Amygdala (tissue), 56 donors: ENCODE measurements at regions not wholly inside any gene's neighbourhood (a gene's known extent, or its start where the extent isn't known, plus 50 kb on each side); places are given as distances from the start of the nearest gene placed in this dataset.

Experiments
- DNase-seq, 56 donors: peaks; one replicate each; lab custom pipeline; 2025; lab: John Stamatoyannopoulos, UW

DNA sequence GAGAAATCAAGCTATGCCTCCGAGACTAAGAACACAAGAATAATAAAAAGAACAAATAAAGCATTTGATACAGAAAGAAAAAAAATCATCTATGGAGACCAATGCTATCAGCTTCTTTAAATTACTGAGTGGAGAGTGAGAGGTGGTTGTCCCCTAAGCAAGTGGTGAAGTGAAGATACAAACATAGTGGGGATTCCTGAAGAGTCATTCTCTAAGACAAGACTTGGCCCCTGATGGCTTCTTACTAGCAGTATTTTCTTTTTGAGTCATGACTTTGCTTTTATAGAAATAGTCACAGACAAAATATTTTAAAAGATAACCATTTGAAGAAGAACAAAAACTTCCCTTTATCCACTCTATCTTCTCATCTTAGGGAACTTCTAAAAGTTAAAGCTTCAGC, 261.4 kb upstream of the PRDM1 start:
- DNase-seq = no peak

DNA sequence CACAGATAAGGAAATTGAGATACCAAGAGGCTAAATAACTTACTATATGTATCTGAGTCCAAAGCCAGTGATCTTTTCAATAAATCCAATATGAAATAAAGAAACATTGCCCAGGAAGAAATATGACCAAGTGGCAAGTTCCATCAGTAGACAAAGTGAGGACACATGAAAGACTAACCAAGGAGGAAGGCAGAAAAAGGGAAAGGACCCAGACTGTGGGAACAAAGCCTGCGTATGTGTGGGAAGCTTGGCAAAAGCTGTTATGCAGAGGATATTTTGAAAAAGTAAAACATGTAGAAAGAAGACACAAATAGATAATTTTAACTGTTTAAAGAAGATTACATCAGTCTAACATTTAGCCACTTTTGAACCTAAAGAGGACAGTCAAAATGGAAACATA, 264.4 kb upstream of the PRDM1 start:
- no peak for DNase-seq

DNA sequence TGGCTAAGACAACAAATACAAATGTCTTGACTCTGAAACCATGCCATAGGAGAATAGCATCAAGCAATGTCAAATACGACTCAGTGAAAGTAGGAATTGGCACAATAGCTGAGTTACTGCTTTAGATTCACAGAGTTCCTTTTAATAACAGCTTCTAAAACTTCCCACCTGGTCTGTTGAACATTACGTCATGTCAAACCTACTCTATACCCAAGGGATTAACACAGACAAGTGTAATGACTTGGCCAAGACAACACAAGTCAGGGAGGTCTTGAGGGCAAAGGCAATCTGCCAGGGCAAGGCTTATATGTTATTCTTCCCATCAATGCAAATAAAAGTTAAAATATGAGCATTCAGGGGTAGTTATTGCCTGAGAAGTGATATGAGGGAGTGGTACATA, 265.1 kb upstream of the PRDM1 start:
- DNase-seq = no peak

DNA sequence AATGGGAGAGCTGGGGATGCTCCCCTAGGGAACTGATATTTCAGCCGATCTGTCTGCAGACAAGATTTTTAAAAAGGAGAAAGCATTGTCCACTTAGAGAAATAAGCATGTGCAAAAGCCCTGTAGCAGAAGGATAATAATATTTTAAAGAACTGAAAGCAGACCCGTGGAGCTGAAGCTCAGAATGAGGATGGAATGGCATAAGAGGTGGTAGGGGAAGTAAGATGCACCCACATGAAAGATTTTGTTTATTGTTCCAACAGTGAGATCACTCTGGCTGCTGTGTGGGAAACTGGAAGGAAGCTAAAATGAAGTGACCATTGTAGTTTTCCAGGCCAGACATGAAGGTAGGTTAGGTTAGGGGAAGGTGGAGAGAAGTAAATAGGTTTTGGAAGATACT, 266.4 kb upstream of the PRDM1 start:
- no peak for DNase-seq

DNA sequence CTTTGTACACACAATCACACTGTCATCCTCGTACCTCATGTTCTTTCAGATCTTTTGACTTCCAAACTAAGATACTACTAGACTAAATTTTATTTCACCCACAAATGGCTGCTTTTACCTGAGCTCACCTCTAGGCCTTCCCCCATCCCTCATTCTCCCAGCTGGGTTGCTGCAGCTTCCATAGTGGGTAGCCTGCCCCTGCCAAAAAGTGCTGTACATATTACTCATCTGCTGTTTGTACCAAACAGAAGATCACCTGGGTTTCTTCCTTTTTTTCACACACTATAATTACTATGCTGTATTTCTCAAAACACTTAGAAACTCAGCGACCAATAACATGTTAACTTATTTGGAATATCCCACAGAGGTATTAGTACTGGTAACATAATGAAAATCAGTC, 267.6 kb upstream of the PRDM1 start:
- no peak for DNase-seq

DNA sequence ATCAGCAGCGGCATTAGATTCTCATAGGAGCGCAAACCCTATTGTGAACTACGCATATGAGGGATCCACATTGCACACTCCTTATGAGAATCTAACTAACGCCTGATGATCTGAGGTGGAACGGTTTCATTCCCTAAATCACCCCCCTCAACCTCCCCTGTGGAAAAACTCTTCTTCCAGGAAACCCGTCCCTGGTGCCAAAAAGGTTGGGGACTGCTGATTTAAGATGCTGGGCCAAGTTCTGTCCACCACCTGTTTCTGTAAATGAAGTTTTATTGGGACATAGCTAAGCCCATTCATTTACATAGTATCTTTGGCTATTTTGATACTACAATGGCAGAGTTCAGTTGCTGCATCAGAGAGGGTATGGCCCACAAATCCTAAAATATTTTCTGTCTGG, 268.2 kb upstream of the PRDM1 start:
- no peak for DNase-seq

DNA sequence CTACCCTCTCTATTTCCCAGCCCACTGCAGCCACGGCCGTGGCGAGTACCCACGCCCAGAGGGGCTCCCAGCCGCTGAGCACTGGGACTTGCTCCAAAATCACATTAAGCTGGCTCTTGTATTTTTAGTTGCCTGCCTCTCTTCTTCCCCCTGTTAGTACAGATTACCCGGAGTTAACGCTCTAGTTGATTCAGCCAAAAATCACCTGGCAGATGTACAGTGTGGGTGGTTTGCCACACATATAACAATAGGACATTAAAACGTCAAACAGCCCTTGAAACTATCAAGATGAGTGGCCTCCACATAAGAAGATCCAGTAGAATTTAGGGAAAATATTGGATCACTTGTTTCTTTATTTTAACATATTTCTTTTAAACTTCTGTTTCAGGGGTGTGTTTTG, 268.8 kb upstream of the PRDM1 start:
- no peak for DNase-seq

DNA sequence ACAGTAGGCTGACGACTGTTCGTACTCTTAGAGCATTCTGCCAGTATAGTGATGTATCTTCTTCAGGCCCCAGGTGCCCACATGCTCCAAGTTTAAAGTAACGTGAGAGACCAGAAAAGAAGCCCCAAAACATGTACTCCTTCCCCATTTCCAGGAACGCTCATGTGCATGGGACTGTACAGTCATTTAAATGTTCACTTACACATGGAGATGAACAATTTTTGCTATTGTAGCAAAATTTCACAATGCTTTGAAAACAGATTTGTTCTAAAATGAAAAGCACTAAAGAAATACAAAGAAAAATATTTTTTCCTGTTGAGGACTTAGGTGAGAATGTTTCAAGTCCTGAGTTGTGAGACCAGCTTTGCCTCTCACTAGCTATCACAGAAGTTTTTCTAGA, 269.3 kb upstream of the PRDM1 start:
- no peak for DNase-seq

DNA sequence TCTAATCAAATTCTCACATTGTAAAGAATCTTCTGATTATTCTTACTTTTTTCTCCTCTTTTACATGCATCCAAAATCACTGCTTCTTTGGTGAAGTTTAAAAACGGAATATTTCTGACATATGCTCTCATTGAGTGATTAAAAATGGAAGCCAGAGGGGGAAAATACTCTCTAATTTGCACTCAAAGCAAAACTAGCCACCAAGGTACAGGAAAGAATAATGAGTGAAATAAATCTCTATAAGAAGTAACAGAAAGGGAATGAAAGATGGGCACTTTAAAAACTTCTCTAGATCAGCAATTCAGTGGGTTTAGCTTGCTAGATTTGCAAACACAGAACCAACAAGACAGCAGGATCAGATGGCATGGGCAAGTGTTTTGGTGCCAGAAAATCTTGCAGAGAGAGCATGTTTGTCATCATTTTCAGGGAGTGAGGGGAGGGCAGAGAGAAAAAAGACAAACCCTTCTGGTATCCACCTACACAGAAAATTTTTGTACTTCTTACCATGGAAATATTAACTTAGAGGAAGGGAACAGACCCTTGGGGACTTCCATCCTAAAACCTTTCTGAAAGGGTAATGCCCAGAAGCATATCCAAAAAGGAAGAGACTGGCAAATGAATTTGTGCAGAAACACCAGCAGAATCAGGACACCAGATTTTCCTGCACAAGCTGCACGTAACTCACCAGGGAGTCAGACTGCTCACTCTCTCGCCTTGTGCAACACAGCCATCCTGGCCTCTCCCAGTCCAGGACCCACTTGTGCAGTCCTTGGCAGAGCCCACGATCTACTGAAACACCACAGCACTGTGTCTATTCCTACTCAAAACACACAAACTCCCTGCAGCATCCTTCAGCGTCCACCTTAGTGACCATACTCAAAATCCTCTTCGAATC, 270.2 kb upstream of the PRDM1 start:
- DNase-seq = no peak

DNA sequence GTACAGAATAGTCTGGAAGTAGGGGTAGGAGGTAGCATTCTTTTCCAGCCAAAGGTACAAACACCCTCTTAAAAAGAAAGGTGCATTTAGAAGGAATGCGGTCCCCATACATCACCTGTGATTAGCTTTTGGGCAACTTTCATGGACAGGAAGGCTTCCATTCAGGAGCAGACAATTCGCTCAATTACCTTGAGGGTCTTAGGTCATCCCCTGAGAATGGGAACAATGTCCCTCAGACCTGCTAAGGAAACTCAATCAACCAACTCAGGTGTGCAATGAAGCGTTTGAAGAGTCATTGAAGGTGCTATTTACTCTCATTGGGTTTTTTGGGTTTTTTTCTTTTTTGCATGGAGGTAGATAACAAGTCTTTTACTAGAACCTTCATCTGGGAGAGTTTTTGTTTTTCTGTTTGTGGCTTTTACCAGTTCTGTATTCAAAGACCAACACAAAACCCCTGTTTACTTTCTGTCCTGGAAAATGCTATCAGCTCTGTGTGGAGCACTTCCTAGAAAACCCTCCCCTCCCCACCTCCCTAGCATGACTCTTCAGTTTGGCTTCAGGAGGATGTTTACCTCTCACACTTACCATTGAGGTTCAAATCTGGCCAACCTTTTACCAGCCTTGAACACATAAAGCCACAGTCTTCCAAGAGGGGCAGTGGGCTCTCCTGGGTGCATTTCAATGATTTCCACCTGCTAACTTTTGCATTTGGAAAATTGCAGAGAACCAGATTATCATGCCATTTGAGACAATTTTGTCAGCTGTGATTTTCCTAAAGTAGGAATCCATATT, 271.2 kb upstream of the PRDM1 start:
- no peak for DNase-seq

DNA sequence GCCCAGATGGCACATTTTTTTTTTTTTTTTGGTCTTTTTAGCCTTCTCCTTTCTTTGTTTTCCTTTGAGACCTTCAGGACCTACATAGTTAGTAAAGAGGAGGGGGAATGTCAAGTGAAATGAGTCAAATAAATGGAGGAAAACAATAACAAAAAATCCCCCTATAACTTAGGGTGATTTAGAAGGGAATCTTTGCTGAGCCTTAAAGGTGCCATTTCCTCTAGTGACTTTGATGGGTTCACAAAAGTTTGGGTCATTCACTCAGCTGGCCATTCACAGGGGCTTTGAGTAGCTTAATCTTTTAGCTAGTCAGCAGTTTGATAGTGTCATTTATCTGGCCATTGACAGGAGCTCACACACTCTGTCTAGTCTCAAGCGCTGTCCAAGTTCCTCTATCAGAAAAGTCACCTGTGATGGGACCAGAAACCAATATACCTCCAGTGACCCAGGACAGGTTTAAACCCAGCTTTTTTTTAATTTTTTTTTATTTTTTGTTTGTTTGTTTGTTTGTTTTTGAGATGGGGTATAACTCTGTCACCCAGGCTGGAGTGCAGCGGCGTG, 275.1 kb upstream of the PRDM1 start:
- DNase-seq = no peak

DNA sequence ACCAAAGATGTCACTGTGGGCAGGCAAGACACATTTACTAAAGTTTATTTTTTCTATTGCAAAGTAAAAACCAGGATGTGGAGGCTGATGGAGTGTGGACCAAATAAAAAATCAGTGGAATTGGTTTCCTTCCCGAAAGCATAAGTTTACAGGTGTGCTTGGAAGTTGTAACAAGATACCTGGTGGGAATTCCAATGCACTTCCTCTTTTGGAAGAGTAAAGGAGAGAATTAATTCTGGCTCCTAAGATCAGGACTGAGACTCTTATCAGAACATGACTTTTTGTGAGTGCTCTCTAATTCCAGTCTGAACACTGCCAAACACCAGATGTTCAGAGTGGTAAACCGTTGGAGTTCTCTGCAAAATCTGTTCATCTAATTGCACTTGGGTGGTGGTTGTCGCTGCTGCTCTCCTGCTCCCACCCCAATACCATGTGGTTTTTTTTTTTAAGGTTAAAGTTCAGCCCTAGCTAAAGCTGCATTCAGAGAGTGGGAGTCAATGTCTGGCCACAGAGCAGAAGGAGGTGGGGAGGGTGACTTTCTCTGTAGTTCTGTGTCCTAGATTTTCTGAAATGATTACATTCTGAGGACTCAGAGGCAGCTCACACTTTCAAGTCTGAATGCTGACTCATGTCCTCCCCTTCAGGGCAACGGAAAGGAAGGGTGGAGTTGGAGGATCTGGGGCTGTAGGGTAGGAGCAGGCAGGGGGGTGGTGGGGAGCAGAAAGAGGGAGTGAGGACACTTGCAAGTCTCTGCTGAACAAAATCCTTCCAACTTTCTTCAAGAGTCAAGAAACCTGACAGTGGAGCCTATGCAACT, 275.8 kb upstream of the PRDM1 start:
- DNase-seq = peak in 2 of 56 donors; percentile 10 to 13

DNA sequence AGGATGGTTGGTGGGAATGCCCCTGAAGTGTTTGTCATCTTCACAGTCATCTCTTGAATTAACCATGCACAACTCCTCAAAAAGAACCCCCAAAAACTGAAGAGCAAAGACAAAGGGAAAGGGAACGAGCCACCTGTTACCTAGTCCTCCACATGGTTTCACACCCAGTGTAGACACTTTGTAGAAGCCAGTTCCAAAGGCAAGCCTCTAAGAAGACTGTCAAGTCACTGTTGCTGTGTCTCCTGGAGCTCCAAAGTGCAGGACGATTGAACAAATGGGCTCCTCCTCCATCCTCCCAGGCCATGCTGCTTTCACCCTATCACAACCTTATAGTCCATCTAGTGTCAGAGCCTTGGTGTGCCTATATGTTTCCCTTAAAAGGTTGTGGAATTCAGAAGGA, 277.6 kb upstream of the PRDM1 start:
- DNase-seq = no peak

DNA sequence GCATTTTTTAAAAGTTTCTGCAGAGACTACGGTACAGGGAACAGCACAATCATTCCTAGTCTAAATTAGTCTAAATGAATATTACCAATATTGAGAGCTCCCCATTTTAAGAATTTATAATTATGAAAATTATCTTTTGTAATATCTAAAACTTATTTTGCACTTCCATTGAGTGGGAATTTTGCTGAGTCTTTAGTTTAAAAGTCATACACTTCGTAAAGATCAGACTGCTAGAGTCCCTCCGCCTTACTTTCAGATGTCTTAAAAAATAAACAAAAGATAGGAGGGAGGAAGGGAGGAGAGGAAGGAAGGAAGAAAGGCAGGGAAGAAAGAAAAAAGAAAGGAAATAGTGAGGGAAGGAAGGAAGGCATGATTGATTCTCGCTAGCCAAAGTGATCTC, 278.2 kb upstream of the PRDM1 start:
- no peak for DNase-seq

DNA sequence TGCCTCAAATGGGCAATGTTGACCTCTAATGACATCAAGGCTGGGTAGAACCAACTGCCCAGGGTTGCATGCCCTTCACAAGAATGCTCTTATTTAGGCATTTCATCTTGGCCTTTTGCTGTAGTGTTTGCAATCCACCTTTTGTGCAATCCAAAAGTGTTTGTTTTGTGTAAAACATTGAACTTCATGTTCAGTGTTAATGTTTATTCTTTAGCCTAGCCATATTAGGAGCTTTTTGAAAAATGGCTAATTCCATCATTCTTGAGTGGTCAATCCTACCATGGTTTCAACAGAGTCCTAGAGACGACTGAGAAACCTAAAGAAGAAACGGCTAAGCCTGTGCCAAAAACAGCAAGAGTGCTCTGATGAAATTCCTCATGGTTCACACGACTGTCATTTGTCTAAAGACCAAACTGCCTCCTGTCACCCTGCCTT, 279.6 kb upstream of the PRDM1 start:
- DNase-seq = no peak

DNA sequence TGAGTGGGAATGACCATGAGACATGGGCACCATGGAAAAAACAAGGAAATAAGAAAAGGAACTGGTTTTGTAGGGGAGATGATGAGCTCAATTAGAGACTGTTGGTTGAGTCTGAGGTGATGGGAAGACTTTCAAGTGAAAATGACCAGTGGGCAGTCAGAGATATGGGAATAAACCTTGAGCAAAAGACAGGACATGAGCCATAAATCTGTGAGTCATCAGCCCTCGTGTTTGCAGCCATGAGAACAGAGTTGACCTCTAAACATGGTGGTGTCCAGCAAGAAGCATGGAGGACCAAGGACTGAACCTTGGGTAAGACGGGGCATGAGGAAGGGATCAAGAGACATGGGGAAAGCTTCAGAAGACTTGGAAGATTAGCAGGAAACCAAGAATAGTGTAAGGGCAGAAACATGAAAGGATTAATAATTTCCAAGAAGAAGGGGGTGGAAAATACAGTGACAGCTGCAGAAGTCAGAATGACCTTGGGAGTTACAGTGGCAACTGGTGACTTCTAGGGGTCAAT, 280.6 kb upstream of the PRDM1 start:
- DNase-seq = no peak

DNA sequence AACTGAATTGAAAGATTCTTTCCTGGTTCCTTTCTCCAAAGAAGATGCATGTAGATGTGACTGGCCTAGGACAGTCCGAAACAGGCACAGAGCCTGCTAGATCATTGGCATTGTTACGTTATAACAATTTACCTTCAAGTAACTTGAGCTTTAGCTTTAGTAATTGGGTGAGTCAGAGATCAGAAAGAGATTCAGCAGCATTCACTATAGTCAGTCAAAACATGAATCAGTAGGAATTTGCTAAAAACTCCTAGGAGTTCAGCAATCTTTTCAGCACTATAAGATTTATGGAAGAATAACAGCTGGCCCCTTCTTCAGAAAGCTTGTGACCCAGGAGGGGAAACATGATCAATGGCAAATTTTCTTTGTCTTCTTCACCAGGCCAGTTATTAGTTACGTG, 281.7 kb upstream of the PRDM1 start:
- no peak for DNase-seq

DNA sequence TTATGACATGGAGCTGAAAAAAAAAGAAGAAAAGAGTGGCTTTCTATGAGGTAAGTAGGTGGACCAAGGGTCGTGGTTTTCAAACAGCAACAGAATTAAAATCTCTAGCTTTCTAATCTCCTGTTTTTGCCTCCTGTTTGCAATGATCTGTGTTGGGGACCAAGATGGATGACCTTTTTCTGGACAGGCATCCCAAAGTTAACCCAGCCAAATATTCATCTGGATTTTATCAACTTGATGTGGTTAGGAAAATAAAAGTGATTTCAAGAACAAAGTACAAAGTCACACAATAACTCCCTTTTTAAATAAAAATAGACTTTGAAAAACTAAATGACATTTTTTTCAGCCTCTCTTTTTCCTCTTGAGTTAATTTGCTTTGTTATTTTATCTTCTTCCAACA, 282.1 kb upstream of the PRDM1 start:
- no peak for DNase-seq

DNA sequence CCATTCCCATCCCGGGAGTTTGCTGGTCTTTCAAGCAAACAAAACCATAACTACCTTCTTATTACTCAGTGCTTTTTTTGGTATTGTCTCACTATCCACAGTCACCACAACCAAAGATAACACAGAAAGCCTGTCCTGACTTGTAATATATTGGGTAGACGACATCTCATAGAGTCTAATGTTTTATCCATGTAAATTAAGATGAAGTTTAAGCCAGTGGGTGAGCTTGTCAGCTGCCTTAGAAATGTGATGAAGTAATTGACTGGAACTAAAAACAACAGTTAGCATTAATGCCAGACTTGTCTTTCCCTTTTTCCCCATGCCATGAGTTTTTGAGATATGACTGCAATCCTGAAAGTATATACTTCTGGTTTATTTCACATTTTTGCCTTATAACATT, 282.7 kb upstream of the PRDM1 start:
- no peak for DNase-seq

DNA sequence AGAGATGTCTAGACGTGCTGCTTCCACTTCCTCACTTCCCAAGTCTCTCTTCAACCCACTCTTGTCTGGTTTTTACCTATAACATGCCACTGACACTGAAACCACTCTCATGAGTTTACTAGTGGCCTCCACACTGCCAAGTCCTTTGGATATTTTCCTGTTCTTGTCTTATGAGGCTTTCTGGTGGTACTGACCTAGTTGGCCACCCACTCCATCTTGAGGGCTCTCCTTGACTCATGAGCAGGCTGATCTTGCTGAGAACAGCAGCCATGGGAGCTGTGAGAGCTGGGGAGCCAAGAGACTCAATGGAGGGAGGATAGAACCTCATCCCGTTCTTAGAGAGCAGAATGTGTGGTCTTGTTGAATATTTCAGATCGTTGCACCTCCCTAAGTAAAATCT, 283.4 kb upstream of the PRDM1 start:
- no peak for DNase-seq

DNA sequence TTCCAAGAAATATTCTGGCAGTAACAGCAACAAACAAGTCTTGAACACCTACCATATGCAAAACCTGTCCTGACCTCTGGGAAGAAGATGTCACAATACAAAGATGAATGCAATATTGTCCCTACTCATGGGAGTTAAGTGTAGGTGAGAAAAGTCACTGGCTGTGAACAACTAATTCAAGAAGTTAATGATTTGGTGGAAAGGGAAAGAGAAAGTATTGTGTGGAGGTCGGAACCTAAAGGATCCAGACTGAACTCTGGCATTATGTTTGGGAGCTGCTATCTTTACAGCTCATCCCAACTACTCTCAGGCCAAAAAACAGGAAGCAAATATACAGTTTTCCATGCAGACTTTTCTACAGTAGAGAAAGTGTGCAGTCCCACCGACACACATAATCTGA, 285.3 kb upstream of the PRDM1 start:
- DNase-seq = no peak
